ENCODE measurements at regions not wholly inside any gene's neighbourhood (a gene's known extent, or its start where the extent isn't known, plus 50 kb on each side); places are given as distances from the start of the nearest gene placed in this dataset.

DNA sequence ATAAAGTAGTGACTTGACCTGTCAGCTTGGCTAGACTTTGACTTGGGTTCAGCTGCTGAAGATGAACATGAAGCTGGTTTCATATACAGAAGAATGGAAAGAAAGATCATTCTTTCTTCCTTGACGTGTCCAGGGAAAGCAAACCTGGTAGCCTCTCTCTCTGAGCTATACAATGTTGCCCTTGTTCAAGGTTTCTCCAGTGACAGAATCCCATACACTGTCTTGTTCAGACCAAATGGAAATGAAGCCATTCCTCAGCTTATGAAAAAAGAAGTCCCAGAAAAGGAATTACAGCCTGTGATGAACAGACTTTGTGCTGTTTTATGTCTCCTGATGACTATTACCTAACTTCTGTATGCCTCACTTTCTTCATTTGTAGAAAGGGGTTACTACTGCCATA lies 349.8 kb upstream of the KLF4 start:
- Mint-ChIP-seq H3K4me3 (ENCODE audit: unreplicated experiment) (no peak overlapping the region), H3K27me3 (ENCODE audit: unreplicated experiment) (peaks cover 3% of the 10 kb centered on the region), H3K27ac (ENCODE audit: unreplicated experiment) (no peak overlapping the region), H3K9me3 (ENCODE audit: unreplicated experiment) (peaks cover 3% of the 10 kb centered on the region), H3K36me3 (ENCODE audit: unreplicated experiment) (no peaks in the 10 kb centered on the region), H3K4me1 (ENCODE audit: unreplicated experiment) (peaks cover 11% of the 10 kb centered on the region)
- DNase-seq (ENCODE audit: extremely low spot score, unreplicated experiment): no peak
- TF ChIP-seq CTCF (IDR thresholded peaks at IDR 0.05): no peak

GRCh38 chr9:107838766-107839165 lies 349.2 kb upstream of the KLF4 start:
- no peak for TF ChIP-seq CTCF (IDR thresholded peaks at IDR 0.05)
- no peak overlapping the region for H3K4me3 Mint-ChIP-seq (ENCODE audit: unreplicated experiment)
- peaks cover 11% of the 10 kb centered on the region for H3K4me1 Mint-ChIP-seq (ENCODE audit: unreplicated experiment)
- no peaks in the 10 kb centered on the region for H3K36me3 Mint-ChIP-seq (ENCODE audit: unreplicated experiment)
- no peak for DNase-seq (ENCODE audit: extremely low spot score, unreplicated experiment)
- H3K27ac Mint-ChIP-seq (ENCODE audit: unreplicated experiment): no peak overlapping the region
- H3K27me3 Mint-ChIP-seq (ENCODE audit: unreplicated experiment): peaks cover 3% of the 10 kb centered on the region
- peaks cover 3% of the 10 kb centered on the region for H3K9me3 Mint-ChIP-seq (ENCODE audit: unreplicated experiment)

DNA sequence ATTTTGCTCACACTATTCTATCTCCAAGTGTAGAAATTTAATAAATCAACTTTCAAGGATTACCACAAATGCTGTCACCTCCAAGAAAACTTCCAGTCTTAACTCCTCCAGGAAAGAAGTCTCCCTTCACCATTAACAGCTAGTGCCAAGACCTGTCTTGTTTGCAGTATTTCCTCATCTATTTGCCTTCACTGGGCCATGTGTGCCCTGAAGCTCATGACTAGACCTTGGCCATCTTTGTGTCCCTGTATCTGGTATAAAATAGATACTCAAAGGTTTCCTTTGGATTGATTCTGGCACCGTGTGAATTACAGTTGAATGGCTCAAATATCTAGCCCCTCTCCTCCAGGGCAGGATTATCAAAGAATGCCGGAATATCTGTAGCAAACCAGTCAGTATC lies 346.7 kb upstream of the KLF4 start:
- Mint-ChIP-seq H3K27me3 (ENCODE audit: unreplicated experiment) (peaks cover 7% of the 10 kb centered on the region), H3K9me3 (ENCODE audit: unreplicated experiment) (peaks cover 3% of the 10 kb centered on the region), H3K4me1 (ENCODE audit: unreplicated experiment) (peaks cover 11% of the 10 kb centered on the region), H3K4me3 (ENCODE audit: unreplicated experiment) (no peak overlapping the region), H3K27ac (ENCODE audit: unreplicated experiment) (no peak overlapping the region), H3K36me3 (ENCODE audit: unreplicated experiment) (no peaks in the 10 kb centered on the region)
- no peak for DNase-seq (ENCODE audit: extremely low spot score, unreplicated experiment)
- no peak for TF ChIP-seq CTCF (IDR thresholded peaks at IDR 0.05)

DNA sequence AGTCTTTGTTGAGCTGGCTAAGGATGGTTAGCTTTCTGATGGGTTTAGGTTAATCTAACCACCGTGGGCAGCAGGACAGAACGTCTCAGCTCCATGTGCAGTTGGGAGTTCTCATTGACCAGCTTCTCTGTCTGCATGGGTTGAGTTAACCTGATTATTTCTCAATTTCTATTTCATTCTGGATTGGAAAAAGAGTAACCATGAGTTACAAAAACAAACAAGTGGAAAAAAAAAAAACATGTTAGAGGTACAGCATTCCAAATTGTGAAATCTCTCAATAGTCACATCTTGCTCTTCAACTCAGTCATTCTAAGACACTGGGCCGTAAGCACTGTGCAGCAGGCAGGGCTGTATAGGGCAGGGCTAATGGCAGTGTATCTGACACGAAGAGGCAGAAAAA lies 343.7 kb upstream of the KLF4 start:
- H3K9me3 Mint-ChIP-seq (ENCODE audit: unreplicated experiment): peaks cover 14% of the 10 kb centered on the region
- no peak overlapping the region for H3K27ac Mint-ChIP-seq (ENCODE audit: unreplicated experiment)
- H3K27me3 Mint-ChIP-seq (ENCODE audit: unreplicated experiment): peaks cover 24% of the 10 kb centered on the region
- no peak for TF ChIP-seq CTCF (IDR thresholded peaks at IDR 0.05)
- no peak overlapping the region for H3K4me3 Mint-ChIP-seq (ENCODE audit: unreplicated experiment)
- DNase-seq (ENCODE audit: extremely low spot score, unreplicated experiment): no peak
- no peaks in the 10 kb centered on the region for H3K4me1 Mint-ChIP-seq (ENCODE audit: unreplicated experiment)
- peaks cover 3% of the 10 kb centered on the region for H3K36me3 Mint-ChIP-seq (ENCODE audit: unreplicated experiment)

- Mint-ChIP-seq H3K27ac (ENCODE audit: unreplicated experiment) (no peak overlapping the region), H3K9me3 (ENCODE audit: unreplicated experiment) (peaks cover 14% of the 10 kb centered on the region), H3K4me3 (ENCODE audit: unreplicated experiment) (no peak overlapping the region), H3K27me3 (ENCODE audit: unreplicated experiment) (peaks cover 24% of the 10 kb centered on the region), H3K36me3 (ENCODE audit: unreplicated experiment) (peaks cover 3% of the 10 kb centered on the region), H3K4me1 (ENCODE audit: unreplicated experiment) (no peaks in the 10 kb centered on the region)
- no peak for DNase-seq (ENCODE audit: extremely low spot score, unreplicated experiment)
- TF ChIP-seq CTCF (IDR thresholded peaks at IDR 0.05): no peak
These were observed 343.3 kb upstream of the KLF4 start for GRCh38 chr9:107832871-107833270.

Measured in osteocyte (in vitro differentiated cells).